ENCODE measurements at regions not wholly inside any gene's neighbourhood (a gene's known extent, or its start where the extent isn't known, plus 50 kb on each side); places are given as distances from the start of the nearest gene placed in this dataset.

DNA sequence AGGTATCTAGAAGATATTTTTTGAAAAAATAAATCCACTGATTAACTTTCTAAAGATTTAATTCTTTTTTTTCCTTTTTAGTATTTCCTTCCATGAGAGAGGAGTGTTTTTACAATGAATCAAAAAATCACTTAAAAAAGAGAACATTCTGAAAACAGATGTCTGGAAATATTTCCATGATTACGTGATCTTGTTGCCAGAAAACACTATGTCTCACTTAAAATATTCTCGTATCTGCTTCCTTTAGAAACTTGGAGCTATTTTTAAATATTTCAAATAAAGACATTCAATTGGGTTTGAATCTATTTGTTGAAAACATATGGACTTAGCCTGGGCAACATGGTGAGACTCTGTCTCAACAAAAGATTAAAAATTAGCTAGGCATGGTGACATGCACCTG, 232.8 kb upstream of the RASGEF1B start:
- TF ChIP-seq, protein P1, sequence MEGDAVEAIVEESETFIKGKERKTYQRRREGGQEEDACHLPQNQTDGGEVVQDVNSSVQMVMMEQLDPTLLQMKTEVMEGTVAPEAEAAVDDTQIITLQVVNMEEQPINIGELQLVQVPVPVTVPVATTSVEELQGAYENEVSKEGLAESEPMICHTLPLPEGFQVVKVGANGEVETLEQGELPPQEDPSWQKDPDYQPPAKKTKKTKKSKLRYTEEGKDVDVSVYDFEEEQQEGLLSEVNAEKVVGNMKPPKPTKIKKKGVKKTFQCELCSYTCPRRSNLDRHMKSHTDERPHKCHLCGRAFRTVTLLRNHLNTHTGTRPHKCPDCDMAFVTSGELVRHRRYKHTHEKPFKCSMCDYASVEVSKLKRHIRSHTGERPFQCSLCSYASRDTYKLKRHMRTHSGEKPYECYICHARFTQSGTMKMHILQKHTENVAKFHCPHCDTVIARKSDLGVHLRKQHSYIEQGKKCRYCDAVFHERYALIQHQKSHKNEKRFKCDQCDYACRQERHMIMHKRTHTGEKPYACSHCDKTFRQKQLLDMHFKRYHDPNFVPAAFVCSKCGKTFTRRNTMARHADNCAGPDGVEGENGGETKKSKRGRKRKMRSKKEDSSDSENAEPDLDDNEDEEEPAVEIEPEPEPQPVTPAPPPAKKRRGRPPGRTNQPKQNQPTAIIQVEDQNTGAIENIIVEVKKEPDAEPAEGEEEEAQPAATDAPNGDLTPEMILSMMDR (IDR thresholded peaks at IDR 0.05; ENCODE audit: poor library complexity, severe bottlenecking), result no peak
- TF ChIP-seq EZH2 (IDR thresholded peaks at IDR 0.05; ENCODE audit: borderline replicate concordance, insufficient read depth, low read length, poor library complexity, severe bottlenecking) (no peak), POLR2AphosphoS5 (IDR thresholded peaks at IDR 0.05) (no peak), RAD21 (conservative IDR thresholded peaks at IDR 0.05) (no peak), SMC3 (conservative IDR thresholded peaks at IDR 0.05; ENCODE audit: poor library complexity) (no peak), EP300 (conservative IDR thresholded peaks at IDR 0.05; ENCODE audit: poor library complexity, severe bottlenecking) (no peak)
- TF ChIP-seq, protein P2, sequence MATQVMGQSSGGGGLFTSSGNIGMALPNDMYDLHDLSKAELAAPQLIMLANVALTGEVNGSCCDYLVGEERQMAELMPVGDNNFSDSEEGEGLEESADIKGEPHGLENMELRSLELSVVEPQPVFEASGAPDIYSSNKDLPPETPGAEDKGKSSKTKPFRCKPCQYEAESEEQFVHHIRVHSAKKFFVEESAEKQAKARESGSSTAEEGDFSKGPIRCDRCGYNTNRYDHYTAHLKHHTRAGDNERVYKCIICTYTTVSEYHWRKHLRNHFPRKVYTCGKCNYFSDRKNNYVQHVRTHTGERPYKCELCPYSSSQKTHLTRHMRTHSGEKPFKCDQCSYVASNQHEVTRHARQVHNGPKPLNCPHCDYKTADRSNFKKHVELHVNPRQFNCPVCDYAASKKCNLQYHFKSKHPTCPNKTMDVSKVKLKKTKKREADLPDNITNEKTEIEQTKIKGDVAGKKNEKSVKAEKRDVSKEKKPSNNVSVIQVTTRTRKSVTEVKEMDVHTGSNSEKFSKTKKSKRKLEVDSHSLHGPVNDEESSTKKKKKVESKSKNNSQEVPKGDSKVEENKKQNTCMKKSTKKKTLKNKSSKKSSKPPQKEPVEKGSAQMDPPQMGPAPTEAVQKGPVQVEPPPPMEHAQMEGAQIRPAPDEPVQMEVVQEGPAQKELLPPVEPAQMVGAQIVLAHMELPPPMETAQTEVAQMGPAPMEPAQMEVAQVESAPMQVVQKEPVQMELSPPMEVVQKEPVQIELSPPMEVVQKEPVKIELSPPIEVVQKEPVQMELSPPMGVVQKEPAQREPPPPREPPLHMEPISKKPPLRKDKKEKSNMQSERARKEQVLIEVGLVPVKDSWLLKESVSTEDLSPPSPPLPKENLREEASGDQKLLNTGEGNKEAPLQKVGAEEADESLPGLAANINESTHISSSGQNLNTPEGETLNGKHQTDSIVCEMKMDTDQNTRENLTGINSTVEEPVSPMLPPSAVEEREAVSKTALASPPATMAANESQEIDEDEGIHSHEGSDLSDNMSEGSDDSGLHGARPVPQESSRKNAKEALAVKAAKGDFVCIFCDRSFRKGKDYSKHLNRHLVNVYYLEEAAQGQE (IDR thresholded peaks at IDR 0.05; ENCODE audit: borderline replicate concordance), result no peak
